ENCODE measurements at regions not wholly inside any gene's neighbourhood (a gene's known extent, or its start where the extent isn't known, plus 50 kb on each side); places are given as distances from the start of the nearest gene placed in this dataset.

DNA sequence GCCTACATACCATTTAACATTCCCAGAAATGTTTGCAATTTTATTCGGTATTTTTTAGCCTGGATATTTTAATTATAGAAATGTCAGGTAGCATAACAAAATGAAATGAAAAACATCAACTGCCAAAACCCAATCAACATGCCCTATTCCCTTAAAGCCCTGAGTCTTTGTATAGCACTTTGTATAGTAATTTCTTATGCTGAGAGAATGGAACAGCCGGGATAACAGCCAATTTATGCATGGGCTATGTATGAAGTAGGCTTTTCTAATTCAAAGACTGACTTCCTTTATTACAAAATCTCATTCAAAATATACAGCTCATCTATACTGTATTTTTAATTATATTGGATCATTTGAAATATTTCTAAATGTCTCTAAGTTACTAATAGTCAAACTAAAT is 513.0 kb upstream of the NAALADL2 start:
- no peak for TF ChIP-seq YY1 (IDR thresholded peaks at IDR 0.05; ENCODE audit: low read depth, low read length)
- TF ChIP-seq, protein P1, sequence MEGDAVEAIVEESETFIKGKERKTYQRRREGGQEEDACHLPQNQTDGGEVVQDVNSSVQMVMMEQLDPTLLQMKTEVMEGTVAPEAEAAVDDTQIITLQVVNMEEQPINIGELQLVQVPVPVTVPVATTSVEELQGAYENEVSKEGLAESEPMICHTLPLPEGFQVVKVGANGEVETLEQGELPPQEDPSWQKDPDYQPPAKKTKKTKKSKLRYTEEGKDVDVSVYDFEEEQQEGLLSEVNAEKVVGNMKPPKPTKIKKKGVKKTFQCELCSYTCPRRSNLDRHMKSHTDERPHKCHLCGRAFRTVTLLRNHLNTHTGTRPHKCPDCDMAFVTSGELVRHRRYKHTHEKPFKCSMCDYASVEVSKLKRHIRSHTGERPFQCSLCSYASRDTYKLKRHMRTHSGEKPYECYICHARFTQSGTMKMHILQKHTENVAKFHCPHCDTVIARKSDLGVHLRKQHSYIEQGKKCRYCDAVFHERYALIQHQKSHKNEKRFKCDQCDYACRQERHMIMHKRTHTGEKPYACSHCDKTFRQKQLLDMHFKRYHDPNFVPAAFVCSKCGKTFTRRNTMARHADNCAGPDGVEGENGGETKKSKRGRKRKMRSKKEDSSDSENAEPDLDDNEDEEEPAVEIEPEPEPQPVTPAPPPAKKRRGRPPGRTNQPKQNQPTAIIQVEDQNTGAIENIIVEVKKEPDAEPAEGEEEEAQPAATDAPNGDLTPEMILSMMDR (IDR thresholded peaks at IDR 0.05; ENCODE audit: control extremely low read depth in 1 of 3, insufficient read depth in 1 of 3, low read depth in 1 of 3, low read length in 3 of 3), result no peak
